Lung (tissue), 11 donors: ENCODE measurements at regions not wholly inside any gene's neighbourhood (a gene's known extent, or its start where the extent isn't known, plus 50 kb on each side); places are given as distances from the start of the nearest gene placed in this dataset.
A peak's percentile ranks its signal among the peaks of the same experiment; 100 is the strongest.

ENCODE experiments used
- ATAC-seq: fragments of 200-7000 bp; cut with Tn5 transposase; one replicate; pipeline ENCODE4 v1.9.1; 2020; ENCODE audit warnings: moderate number of reproducible peaks; ENCODE audit not compliant: insufficient read depth, low FRiP score
- DNase-seq, 3 donors: peaks; one replicate each; pipeline ENCODE4 v3.0.0-alpha.2; 2013 to 2017
- H3K27ac ChIP-seq, 2 donors: one replicate each; pipeline ENCODE4 v1.5.1; 2013; ENCODE audit warnings: mild to moderate bottlenecking in 2 of 2, moderate library complexity in 2 of 2, control low read depth in 1 of 2, inconsistent platforms in 1 of 2, low read depth in 1 of 2, low read length in 1 of 2
- H3K27me3 ChIP-seq, 3 donors: one replicate each; pipeline ENCODE4 v1.5.1; 2013; ENCODE audit warnings: low read length in 2 of 3; ENCODE audit not compliant: control insufficient read depth in 3 of 3, insufficient read depth in 3 of 3
- H3K36me3 ChIP-seq, 4 donors: one replicate each; pipeline ENCODE4 v1.5.1; 2013; ENCODE audit warnings: low read length in 4 of 4, mild to moderate bottlenecking in 1 of 4, moderate library complexity in 1 of 4; ENCODE audit not compliant: control insufficient read depth in 4 of 4, insufficient read depth in 4 of 4
- H3K4me1 ChIP-seq, 5 donors: one replicate each; pipeline ENCODE4 v1.5.1; 2013; ENCODE audit warnings: low read length in 5 of 5, mild to moderate bottlenecking in 2 of 5, moderate library complexity in 1 of 5; ENCODE audit not compliant: control insufficient read depth in 5 of 5, insufficient read depth in 5 of 5
- H3K4me3 ChIP-seq: one replicate; pipeline ENCODE4 v1.5.1; 2013; ENCODE audit warnings: mild to moderate bottlenecking, control low read depth, moderate library complexity
- H3K9ac ChIP-seq, 2 donors: one replicate each; pipeline ENCODE4 v1.5.1; 2013; ENCODE audit warnings: low read length in 2 of 2, control low read depth in 1 of 2; ENCODE audit not compliant: insufficient read depth in 1 of 2
- H3K9me3 ChIP-seq, 4 donors: one replicate each; pipeline ENCODE4 v1.5.1; 2013; ENCODE audit warnings: low read length in 3 of 4, mild to moderate bottlenecking in 1 of 4, moderate library complexity in 1 of 4; ENCODE audit not compliant: control insufficient read depth in 4 of 4, insufficient read depth in 3 of 4
- CTCF ChIP-seq: IDR thresholded peaks from 2 replicates; pipeline ENCODE4 v1.5.1; 2012; ENCODE audit warnings: mild to moderate bottlenecking; ENCODE audit errors: control extremely low read depth, extremely low read depth
- WGBS, 2 donors: extraction: QIAGEN DNeasy Blood & Tissue Kit; methylation state at CpG; one replicate each; pipeline ENCODE4 v1.1.7; 2013; 5-methylcytosine and 5-hydroxymethylcytosine counted together
- donor health status: control.
- donor health status: control.
- donor health status: Bipolar disorder and iron deficiency.
- donor health status: healthy.
- donor health status: DM: yes; HTN: yes; CAD: no.

- WGBS, 2 donors: 81 to 86% methylated on average over 6 of the region's 6 CpGs
- no peak for TF ChIP-seq CTCF
- H3K4me3 ChIP-seq: no peak overlapping the region
- no peak overlapping the region for H3K27ac ChIP-seq
- H3K27me3 ChIP-seq: no peaks in the 10 kb centered on the region
- peak; percentile 12 to 51 (median 51) for DNase-seq
- ATAC-seq: no peak
- H3K9me3 ChIP-seq: peaks cover 0 to 4% (median 0%) of the 10 kb centered on the region in 4 donors
- no peak overlapping the region for H3K9ac ChIP-seq
- peaks cover 0 to 13% (median 0%) of the 10 kb centered on the region in 5 donors for H3K4me1 ChIP-seq
- no peaks in the 10 kb centered on the region for H3K36me3 ChIP-seq
Measured at GRCh38 chr13:60973529-60973928, 442.1 kb downstream of the PCDH20 start.

DNA sequence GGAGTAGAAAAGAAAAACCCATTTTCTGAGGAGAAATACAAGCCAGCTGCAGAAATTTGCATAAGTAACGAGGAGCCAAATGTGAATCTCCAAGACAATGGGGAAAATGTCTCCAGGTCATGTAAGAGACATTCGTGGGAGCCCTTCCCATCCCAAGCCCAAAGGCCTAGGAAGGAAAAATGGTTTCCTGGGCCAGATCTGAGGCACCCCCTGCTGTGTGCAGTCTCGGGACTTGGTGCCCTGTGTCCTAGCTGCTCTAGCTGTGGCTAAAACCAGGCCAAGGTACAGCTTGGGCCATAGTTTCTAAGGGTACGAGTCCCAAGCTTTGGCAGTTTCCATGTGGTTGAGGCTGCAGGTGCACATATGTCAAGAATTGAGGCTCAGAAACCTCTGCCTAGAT, 444.9 kb downstream of the PCDH20 start:
- TF ChIP-seq CTCF: no peak
- DNase-seq (no peak), ATAC-seq (no peak)
- H3K27ac ChIP-seq: no peak overlapping the region
- peaks cover 0 to 13% (median 2%) of the 10 kb centered on the region in 5 donors for H3K4me1 ChIP-seq
- H3K4me3 ChIP-seq: no peak overlapping the region
- H3K9me3 ChIP-seq: peaks cover 0 to 4% (median 0%) of the 10 kb centered on the region in 4 donors
- no peaks in the 10 kb centered on the region for H3K36me3 ChIP-seq
- no peaks in the 10 kb centered on the region for H3K27me3 ChIP-seq
- no peak overlapping the region for H3K9ac ChIP-seq
- WGBS, 2 donors: 70 to 75% methylated on average over 4 of the region's 4 CpGs

- no peak for TF ChIP-seq CTCF
- Histone ChIP-seq H3K9me3 (peaks cover 0 to 4% (median 0%) of the 10 kb centered on the region in 4 donors), H3K27ac (no peak overlapping the region), H3K4me1 (peaks cover 0 to 13% (median 2%) of the 10 kb centered on the region in 5 donors), H3K4me3 (no peak overlapping the region), H3K9ac (no peak overlapping the region), H3K36me3 (no peaks in the 10 kb centered on the region), H3K27me3 (no peaks in the 10 kb centered on the region)
- 32 to 45% methylated on average over 2 of the region's 2 CpGs for WGBS, 2 donors
- peak in 2 of 3 donors; percentile 65 to 71 for DNase-seq
- ATAC-seq: no peak
Measured at GRCh38 chr13:60969656-60970055, 446.0 kb downstream of the PCDH20 start.

- no peak for DNase-seq
- WGBS, 2 donors: 77 to 80% methylated on average over 2 of the region's 2 CpGs
- ATAC-seq: no peak
Measured at GRCh38 chr13:60959427-60959826, 456.2 kb downstream of the PCDH20 start.

More at GRCh38 chr13:60959427-60959826, 456.2 kb downstream of the PCDH20 start:
- no peaks in the 10 kb centered on the region for H3K27me3 ChIP-seq
- no peak overlapping the region for H3K4me3 ChIP-seq
- TF ChIP-seq CTCF: no peak
- H3K9ac ChIP-seq: no peak overlapping the region
- no peaks in the 10 kb centered on the region for H3K4me1 ChIP-seq
- H3K9me3 ChIP-seq: no peaks in the 10 kb centered on the region
- no peaks in the 10 kb centered on the region for H3K36me3 ChIP-seq
- H3K27ac ChIP-seq: no peak overlapping the region
